HL-60 (cell line): ENCODE measurements at regions not wholly inside any gene's neighbourhood (a gene's known extent, or its start where the extent isn't known, plus 50 kb on each side); places are given as distances from the start of the nearest gene placed in this dataset.

Experiments used
- DNase-seq, 2 experiments: peaks; one replicate each; pipeline ENCODE4 v3.0.0-alpha.2; 2010 to 2020; ENCODE audit warnings: low read depth in 1 of 2, low spot score in 1 of 2
- H3K27ac ChIP-seq: fragments of 250-450 bp; sonication (Bioruptor Pico); replicated peaks from 2 replicates; pipeline ENCODE4 v1.5.1; 2020; ENCODE audit warnings: mild to moderate bottlenecking, moderate library complexity
- H3K27me3 ChIP-seq: fragments of 250-450 bp; sonication (Bioruptor Pico); 2 replicates; pipeline ENCODE4 v1.5.1; 2021; ENCODE audit warnings: mild to moderate bottlenecking, moderate library complexity; ENCODE audit not compliant: insufficient read depth, poor library complexity, severe bottlenecking
- H3K4me3 ChIP-seq: replicated peaks from 2 replicates; pipeline ENCODE4 v1.5.1; 2011; ENCODE audit warnings: mild to moderate bottlenecking, control low read depth, low read length; ENCODE audit not compliant: insufficient read depth
- CTCF ChIP-seq: IDR thresholded peaks from one replicate; pipeline ENCODE4 v1.5.1; 2011; ENCODE audit warnings: low read length, control low read depth, inconsistent platforms; ENCODE audit not compliant: insufficient read depth
- GABPA ChIP-seq: IDR thresholded peaks from 2 replicates; pipeline ENCODE4 v1.6.1; 2012; ENCODE audit warnings: low read depth
- POLR2AphosphoS5 ChIP-seq: IDR thresholded peaks from 2 replicates; pipeline ENCODE4 v1.6.1; 2012; ENCODE audit warnings: low read depth
- SPI1 ChIP-seq: IDR thresholded peaks from 2 replicates; pipeline ENCODE4 v1.6.1; 2012; ENCODE audit warnings: low read depth, mild to moderate bottlenecking, borderline replicate concordance
- TF ChIP-seq, protein P1 (sequence below): IDR thresholded peaks from 2 replicates; pipeline ENCODE4 v1.6.1; 2012; ENCODE audit warnings: low read depth; ENCODE audit not compliant: insufficient replicate concordance

- Histone ChIP-seq H3K27ac (no peak overlapping the region), H3K4me3 (no peak overlapping the region), H3K27me3 (no peaks in the 10 kb centered on the region)
- TF ChIP-seq CTCF (no peak), POLR2AphosphoS5 (no peak), SPI1 (no peak), GABPA (no peak)
- TF ChIP-seq, protein P1, sequence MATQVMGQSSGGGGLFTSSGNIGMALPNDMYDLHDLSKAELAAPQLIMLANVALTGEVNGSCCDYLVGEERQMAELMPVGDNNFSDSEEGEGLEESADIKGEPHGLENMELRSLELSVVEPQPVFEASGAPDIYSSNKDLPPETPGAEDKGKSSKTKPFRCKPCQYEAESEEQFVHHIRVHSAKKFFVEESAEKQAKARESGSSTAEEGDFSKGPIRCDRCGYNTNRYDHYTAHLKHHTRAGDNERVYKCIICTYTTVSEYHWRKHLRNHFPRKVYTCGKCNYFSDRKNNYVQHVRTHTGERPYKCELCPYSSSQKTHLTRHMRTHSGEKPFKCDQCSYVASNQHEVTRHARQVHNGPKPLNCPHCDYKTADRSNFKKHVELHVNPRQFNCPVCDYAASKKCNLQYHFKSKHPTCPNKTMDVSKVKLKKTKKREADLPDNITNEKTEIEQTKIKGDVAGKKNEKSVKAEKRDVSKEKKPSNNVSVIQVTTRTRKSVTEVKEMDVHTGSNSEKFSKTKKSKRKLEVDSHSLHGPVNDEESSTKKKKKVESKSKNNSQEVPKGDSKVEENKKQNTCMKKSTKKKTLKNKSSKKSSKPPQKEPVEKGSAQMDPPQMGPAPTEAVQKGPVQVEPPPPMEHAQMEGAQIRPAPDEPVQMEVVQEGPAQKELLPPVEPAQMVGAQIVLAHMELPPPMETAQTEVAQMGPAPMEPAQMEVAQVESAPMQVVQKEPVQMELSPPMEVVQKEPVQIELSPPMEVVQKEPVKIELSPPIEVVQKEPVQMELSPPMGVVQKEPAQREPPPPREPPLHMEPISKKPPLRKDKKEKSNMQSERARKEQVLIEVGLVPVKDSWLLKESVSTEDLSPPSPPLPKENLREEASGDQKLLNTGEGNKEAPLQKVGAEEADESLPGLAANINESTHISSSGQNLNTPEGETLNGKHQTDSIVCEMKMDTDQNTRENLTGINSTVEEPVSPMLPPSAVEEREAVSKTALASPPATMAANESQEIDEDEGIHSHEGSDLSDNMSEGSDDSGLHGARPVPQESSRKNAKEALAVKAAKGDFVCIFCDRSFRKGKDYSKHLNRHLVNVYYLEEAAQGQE: no peak
- DNase-seq: no peak
Observed at GRCh38 chr3:150020527-150020926, 49.8 kb upstream of the PFN2 start.
